Posterior cingulate gyrus (tissue), 11 donors: ENCODE measurements at regions not wholly inside any gene's neighbourhood (a gene's known extent, or its start where the extent isn't known, plus 50 kb on each side); places are given as distances from the start of the nearest gene placed in this dataset.
"Not testable (repeated sequence)": the region's sequence is repeated elsewhere in the genome, so short reads cannot be mapped to it uniquely, and the experiment has no call there.

Experiments used
- DNase-seq, 10 donors: peaks; one replicate each; pipeline versions ENCODE4 v3.0.0 to v3.0.0-alpha.2; 2020 to 2021; ENCODE audit warnings: mixed read lengths in 3 of 10
- intact Hi-C: fragments of 100-400 bp; cut with DNase I; formaldehyde crosslinking; loops from one replicate; pipeline ENCODE4 v1.15.1; 2023

- peak in 3 of 10 donors; percentile 48 to 57 (median 56) for DNase-seq
- intact Hi-C loops: not testable (repeated sequence)
Observed at GRCh38 chr1:80137946-80138602, 1131.5 kb upstream of the ADGRL4 start.

GRCh38 chr1:80113168-80114038 lies 1106.9 kb upstream of the ADGRL4 start:
- intact Hi-C loops: no loop called here
- no peak for DNase-seq

GRCh38 chr1:80101159-80101558 lies 1094.6 kb upstream of the ADGRL4 start:
- DNase-seq: no peak
- intact Hi-C loops: no loop called here

GRCh38 chr1:80099713-80100112 lies 1093.2 kb upstream of the ADGRL4 start:
- DNase-seq: no peak

GRCh38 chr1:80085067-80085466 lies 1078.5 kb upstream of the ADGRL4 start:
- intact Hi-C loops: no loop called here
- no peak for DNase-seq

More at GRCh38 chr1:80099713-80100112, 1093.2 kb upstream of the ADGRL4 start:
- intact Hi-C loops: no loop called here

- no peak for DNase-seq
- intact Hi-C loops: no loop called here
Observed at GRCh38 chr1:80083892-80084291, 1077.4 kb upstream of the ADGRL4 start.

- no peak for DNase-seq
- intact Hi-C loops: no loop called here
Observed at GRCh38 chr1:80076469-80076868, 1069.9 kb upstream of the ADGRL4 start.

- DNase-seq: no peak
- intact Hi-C loops: no loop called here
Observed at GRCh38 chr1:80075351-80075750, 1068.8 kb upstream of the ADGRL4 start.

- no peak for DNase-seq
- intact Hi-C loops: no loop called here
Observed at GRCh38 chr1:80072563-80072962, 1066.0 kb upstream of the ADGRL4 start.

- intact Hi-C loops: no loop called here
- no peak for DNase-seq
Observed at GRCh38 chr1:80066060-80066459, 1059.5 kb upstream of the ADGRL4 start.

GRCh38 chr1:80064524-80064923 lies 1058.0 kb upstream of the ADGRL4 start:
- DNase-seq: no peak
- intact Hi-C loops: no loop called here

GRCh38 chr1:80059940-80060339 lies 1053.4 kb upstream of the ADGRL4 start:
- no peak for DNase-seq
- intact Hi-C loops: no loop called here

- intact Hi-C loops: no loop called here
- DNase-seq: no peak
Observed at GRCh38 chr1:80056179-80056578, 1049.6 kb upstream of the ADGRL4 start.

- peak in 1 of 10 donors; percentile 26 for DNase-seq
Observed at GRCh38 chr1:80054129-80054528, 1047.6 kb upstream of the ADGRL4 start.

GRCh38 chr1:80053613-80054012 lies 1047.1 kb upstream of the ADGRL4 start:
- intact Hi-C loops: no loop called here
- peak in 2 of 10 donors; percentile 47 to 68 for DNase-seq

More at GRCh38 chr1:80054129-80054528, 1047.6 kb upstream of the ADGRL4 start:
- intact Hi-C loops: no loop called here

GRCh38 chr1:80050523-80050922 lies 1044.0 kb upstream of the ADGRL4 start:
- intact Hi-C loops: no loop called here
- peak in 2 of 10 donors; percentile 43 to 83 for DNase-seq

- intact Hi-C loops: no loop called here
- no peak for DNase-seq
Observed at GRCh38 chr1:80050085-80050484, 1043.6 kb upstream of the ADGRL4 start.

GRCh38 chr1:80048716-80049115 lies 1042.2 kb upstream of the ADGRL4 start:
- no peak for DNase-seq
- intact Hi-C loops: no loop called here

- no peak for DNase-seq
- intact Hi-C loops: no loop called here
Observed at GRCh38 chr1:80047791-80048190, 1041.3 kb upstream of the ADGRL4 start.

GRCh38 chr1:80044662-80045061 lies 1038.1 kb upstream of the ADGRL4 start:
- no peak for DNase-seq
- intact Hi-C loops: no loop called here

GRCh38 chr1:80036690-80037432 lies 1030.3 kb upstream of the ADGRL4 start:
- intact Hi-C loops: no loop called here
- no peak for DNase-seq
